GM10266 (cell line): ENCODE measurements at regions not wholly inside any gene's neighbourhood (a gene's known extent, or its start where the extent isn't known, plus 50 kb on each side); places are given as distances from the start of the nearest gene placed in this dataset.

Experiments used
- DNase-seq: peaks from one replicate; pipeline ENCODE4 v3.0.0; 2012; ENCODE audit errors: extremely low spot score
- CTCF ChIP-seq: IDR thresholded peaks from 2 replicates; pipeline ENCODE4 v1.5.1; 2012; ENCODE audit warnings: mild to moderate bottlenecking, low read depth; ENCODE audit not compliant: control insufficient read depth, insufficient read depth; ENCODE audit errors: missing control alignments

- no peak for TF ChIP-seq CTCF
- DNase-seq, result no peak
Measured at GRCh38 chr15:93619597-93619996, 530.6 kb upstream of the RGMA start.

GRCh38 chr15:93617443-93617842 lies 528.4 kb upstream of the RGMA start:
- no peak for DNase-seq
- TF ChIP-seq CTCF, result no peak

GRCh38 chr15:93614386-93615104 lies 525.5 kb upstream of the RGMA start:
- TF ChIP-seq CTCF, result no peak
- DNase-seq, result no peak

- TF ChIP-seq CTCF, result no peak
- no peak for DNase-seq
Measured at GRCh38 chr15:93613386-93613785, 524.4 kb upstream of the RGMA start.

- TF ChIP-seq CTCF, result no peak
- DNase-seq, result no peak
Measured at GRCh38 chr15:93612953-93613352, 523.9 kb upstream of the RGMA start.

GRCh38 chr15:93610944-93611343 lies 521.9 kb upstream of the RGMA start:
- no peak for TF ChIP-seq CTCF
- DNase-seq, result no peak

- TF ChIP-seq CTCF, result no peak
- no peak for DNase-seq
Measured at GRCh38 chr15:93608643-93609148, 519.7 kb upstream of the RGMA start.
